WTC11 (cell line): ENCODE measurements at regions not wholly inside any gene's neighbourhood (a gene's known extent, or its start where the extent isn't known, plus 50 kb on each side); places are given as distances from the start of the nearest gene placed in this dataset.

Source experiments
- ATAC-seq: fragments of 200-7000 bp; cut with Tn5 transposase; 2 replicates; pipeline ENCODE4 v1.10.0; 2021; ENCODE audit warnings: mild to moderate bottlenecking, moderate library complexity
- CTCF ChIA-PET: fragments of 300-600 bp; sonication (Branson Sonifier 250); formaldehyde crosslinking; loops from one replicate; lab custom pipeline; 2021; ENCODE audit warnings: antibody characterized with exemption; lab: Charles Lee
- POLR2A ChIA-PET: fragments of 350-600 bp; sonication (Branson Sonifier 250); formaldehyde crosslinking; loops from one replicate; lab custom pipeline; 2021; ENCODE audit warnings: antibody characterized with exemption; lab: Charles Lee
- DNase-seq: peaks from one replicate; pipeline ENCODE4 v3.0.0; 2021; ENCODE audit warnings: low spot score
- H3K27ac Mint-ChIP-seq: 2 replicates; pipeline ENCODE4 v1.8.0; 2021; ENCODE audit warnings: mixed read lengths
- H3K27me3 Mint-ChIP-seq: 2 replicates; pipeline ENCODE4 v1.8.0; 2021; ENCODE audit warnings: low read depth, mild to moderate bottlenecking, moderate library complexity, mixed read lengths
- H3K36me3 Mint-ChIP-seq: 2 replicates; pipeline ENCODE4 v1.8.0; 2021; ENCODE audit warnings: mixed read lengths
- H3K4me1 Mint-ChIP-seq: 2 replicates; pipeline ENCODE4 v1.8.0; 2022; ENCODE audit warnings: mixed read lengths
- H3K4me3 Mint-ChIP-seq: 2 replicates; pipeline ENCODE4 v1.8.0; 2021; ENCODE audit warnings: mild to moderate bottlenecking, moderate library complexity, mixed read lengths
- H3K9me3 Mint-ChIP-seq: 2 replicates; pipeline ENCODE4 v1.8.0; 2021; ENCODE audit warnings: mixed read lengths
- CREM ChIP-seq: sonication (generic); formaldehyde crosslinking; IDR thresholded peaks from 2 replicates; pipeline ENCODE4 v1.8.1; 2022; ENCODE audit warnings: mild to moderate bottlenecking, missing genetic modification reagents, moderate library complexity
- GRHL2 ChIP-seq: fragments of 250-450 bp; sonication (Bioruptor Pico); IDR thresholded peaks from 2 replicates; pipeline ENCODE4 v1.8.0; 2022; ENCODE audit warnings: mild to moderate bottlenecking, moderate library complexity; ENCODE audit not compliant: insufficient replicate concordance, severe bottlenecking
- IRF2 ChIP-seq: sonication (generic); formaldehyde crosslinking; IDR thresholded peaks from 2 replicates; pipeline ENCODE4 v1.8.0; 2022; ENCODE audit warnings: low read depth, missing genetic modification reagents, borderline replicate concordance
- KAT7 ChIP-seq: sonication (generic); formaldehyde crosslinking; IDR thresholded peaks from 2 replicates; pipeline ENCODE4 v1.8.1; 2023; ENCODE audit warnings: missing genetic modification reagents, mild to moderate bottlenecking, borderline replicate concordance
- MXD4 ChIP-seq: fragments of 250-450 bp; sonication (Bioruptor Pico); IDR thresholded peaks from 2 replicates; pipeline ENCODE4 v1.8.0; 2021; ENCODE audit warnings: mild to moderate bottlenecking, moderate library complexity, borderline replicate concordance
- PRRX2 ChIP-seq: fragments of 250-450 bp; sonication (Bioruptor Pico); IDR thresholded peaks from 2 replicates; pipeline ENCODE4 v1.8.0; 2021; ENCODE audit warnings: mild to moderate bottlenecking
- SMAD3 ChIP-seq: sonication (generic); formaldehyde crosslinking; IDR thresholded peaks from 2 replicates; pipeline ENCODE4 v1.8.0; 2022; ENCODE audit warnings: missing genetic modification reagents, mild to moderate bottlenecking, borderline replicate concordance
- TEAD1 ChIP-seq: sonication (generic); formaldehyde crosslinking; IDR thresholded peaks from 2 replicates; pipeline ENCODE4 v1.8.0; 2022; ENCODE audit warnings: mild to moderate bottlenecking, missing genetic modification reagents
- TP53 ChIP-seq: sonication (generic); formaldehyde crosslinking; IDR thresholded peaks from 2 replicates; pipeline ENCODE4 v1.8.1; 2023; ENCODE audit warnings: mild to moderate bottlenecking, missing genetic modification reagents
- ZBTB21 ChIP-seq: sonication (generic); formaldehyde crosslinking; IDR thresholded peaks from 2 replicates; pipeline ENCODE4 v1.8.1; 2023; ENCODE audit warnings: mild to moderate bottlenecking, missing genetic modification reagents, borderline replicate concordance
- ZNF219 ChIP-seq: sonication (generic); formaldehyde crosslinking; IDR thresholded peaks from 2 replicates; pipeline ENCODE4 v1.8.0; 2023; ENCODE audit warnings: missing genetic modification reagents, mild to moderate bottlenecking, borderline replicate concordance
- ZNF317 ChIP-seq: sonication (generic); formaldehyde crosslinking; IDR thresholded peaks from 2 replicates; pipeline ENCODE4 v1.8.1; 2023; ENCODE audit warnings: low read depth, mild to moderate bottlenecking, moderate library complexity, missing genetic modification reagents, borderline replicate concordance
- ZNF416 ChIP-seq: fragments of 250-450 bp; sonication (Bioruptor Pico); IDR thresholded peaks from 2 replicates; pipeline ENCODE4 v1.9.0; 2021; ENCODE audit warnings: mild to moderate bottlenecking, inconsistent platforms
- TF ChIP-seq, protein P1 (sequence below): sonication (generic); formaldehyde crosslinking; IDR thresholded peaks from 2 replicates; pipeline ENCODE4 v1.8.0; 2022; ENCODE audit warnings: mild to moderate bottlenecking, missing genetic modification reagents
- TF ChIP-seq, protein P2 (sequence below): fragments of 250-450 bp; sonication (Bioruptor Pico); IDR thresholded peaks from 2 replicates; pipeline ENCODE4 v1.9.0; 2021; ENCODE audit warnings: mild to moderate bottlenecking
- TF ChIP-seq, protein P3 (sequence below): sonication (generic); formaldehyde crosslinking; IDR thresholded peaks from 2 replicates; pipeline ENCODE4 v1.8.1; 2022; ENCODE audit warnings: low read depth, mild to moderate bottlenecking, moderate library complexity, missing genetic modification reagents, borderline replicate concordance
- TF ChIP-seq, protein P4 (sequence below): sonication (generic); formaldehyde crosslinking; IDR thresholded peaks from 2 replicates; pipeline ENCODE4 v1.8.0; 2023; ENCODE audit warnings: mild to moderate bottlenecking, missing genetic modification reagents
- TF ChIP-seq, protein P5 (sequence below): sonication (generic); formaldehyde crosslinking; IDR thresholded peaks from 2 replicates; pipeline ENCODE4 v1.8.0; 2023; ENCODE audit warnings: missing genetic modification reagents
- TF ChIP-seq, protein P6 (sequence below): sonication (generic); formaldehyde crosslinking; IDR thresholded peaks from 2 replicates; pipeline ENCODE4 v1.8.1; 2022; ENCODE audit warnings: mild to moderate bottlenecking, moderate library complexity, missing genetic modification reagents
- TF ChIP-seq, protein P7 (sequence below): sonication (generic); formaldehyde crosslinking; IDR thresholded peaks from 2 replicates; pipeline ENCODE4 v1.8.0; 2022; ENCODE audit warnings: mild to moderate bottlenecking, missing genetic modification reagents
- TF ChIP-seq, protein P8 (sequence below): sonication (generic); formaldehyde crosslinking; IDR thresholded peaks from 2 replicates; pipeline ENCODE4 v1.8.0; 2022; ENCODE audit warnings: missing genetic modification reagents

DNA sequence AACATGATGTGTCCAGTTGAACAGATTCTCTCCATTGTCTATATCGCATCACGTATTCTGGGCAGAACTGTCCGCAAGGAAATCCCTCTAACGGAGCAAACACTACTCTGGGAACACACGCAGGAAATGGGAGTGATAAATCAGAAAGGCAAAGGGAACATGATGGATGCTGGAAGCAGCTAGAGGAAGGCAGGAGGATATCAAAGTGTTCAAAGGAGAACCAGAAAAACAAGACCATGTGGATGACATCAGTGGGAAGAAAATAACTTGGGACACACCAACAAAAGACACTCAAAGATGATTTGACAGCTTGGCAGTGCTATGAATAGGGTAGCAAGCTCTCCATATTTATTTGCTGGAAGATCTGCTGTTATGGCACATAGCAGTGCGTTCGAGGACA is 142.9 kb downstream of the PLK2 start:
- TF ChIP-seq TP53 (CRISPR knock-in tag) (no peak), TEAD1 (no peak), IRF2 (no peak), CREM (CRISPR knock-in tag) (no peak), ZNF416 (no peak), KAT7 (CRISPR knock-in tag) (no peak), ZNF317 (CRISPR knock-in tag) (no peak)
- TF ChIP-seq, protein P1, sequence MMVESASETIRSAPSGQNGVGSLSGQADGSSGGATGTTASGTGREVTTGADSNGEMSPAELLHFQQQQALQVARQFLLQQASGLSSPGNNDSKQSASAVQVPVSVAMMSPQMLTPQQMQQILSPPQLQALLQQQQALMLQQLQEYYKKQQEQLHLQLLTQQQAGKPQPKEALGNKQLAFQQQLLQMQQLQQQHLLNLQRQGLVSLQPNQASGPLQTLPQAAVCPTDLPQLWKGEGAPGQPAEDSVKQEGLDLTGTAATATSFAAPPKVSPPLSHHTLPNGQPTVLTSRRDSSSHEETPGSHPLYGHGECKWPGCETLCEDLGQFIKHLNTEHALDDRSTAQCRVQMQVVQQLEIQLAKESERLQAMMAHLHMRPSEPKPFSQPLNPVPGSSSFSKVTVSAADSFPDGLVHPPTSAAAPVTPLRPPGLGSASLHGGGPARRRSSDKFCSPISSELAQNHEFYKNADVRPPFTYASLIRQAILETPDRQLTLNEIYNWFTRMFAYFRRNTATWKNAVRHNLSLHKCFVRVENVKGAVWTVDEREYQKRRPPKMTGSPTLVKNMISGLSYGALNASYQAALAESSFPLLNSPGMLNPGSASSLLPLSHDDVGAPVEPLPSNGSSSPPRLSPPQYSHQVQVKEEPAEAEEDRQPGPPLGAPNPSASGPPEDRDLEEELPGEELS (CRISPR knock-in tag), result no peak
- TF ChIP-seq, protein P2, sequence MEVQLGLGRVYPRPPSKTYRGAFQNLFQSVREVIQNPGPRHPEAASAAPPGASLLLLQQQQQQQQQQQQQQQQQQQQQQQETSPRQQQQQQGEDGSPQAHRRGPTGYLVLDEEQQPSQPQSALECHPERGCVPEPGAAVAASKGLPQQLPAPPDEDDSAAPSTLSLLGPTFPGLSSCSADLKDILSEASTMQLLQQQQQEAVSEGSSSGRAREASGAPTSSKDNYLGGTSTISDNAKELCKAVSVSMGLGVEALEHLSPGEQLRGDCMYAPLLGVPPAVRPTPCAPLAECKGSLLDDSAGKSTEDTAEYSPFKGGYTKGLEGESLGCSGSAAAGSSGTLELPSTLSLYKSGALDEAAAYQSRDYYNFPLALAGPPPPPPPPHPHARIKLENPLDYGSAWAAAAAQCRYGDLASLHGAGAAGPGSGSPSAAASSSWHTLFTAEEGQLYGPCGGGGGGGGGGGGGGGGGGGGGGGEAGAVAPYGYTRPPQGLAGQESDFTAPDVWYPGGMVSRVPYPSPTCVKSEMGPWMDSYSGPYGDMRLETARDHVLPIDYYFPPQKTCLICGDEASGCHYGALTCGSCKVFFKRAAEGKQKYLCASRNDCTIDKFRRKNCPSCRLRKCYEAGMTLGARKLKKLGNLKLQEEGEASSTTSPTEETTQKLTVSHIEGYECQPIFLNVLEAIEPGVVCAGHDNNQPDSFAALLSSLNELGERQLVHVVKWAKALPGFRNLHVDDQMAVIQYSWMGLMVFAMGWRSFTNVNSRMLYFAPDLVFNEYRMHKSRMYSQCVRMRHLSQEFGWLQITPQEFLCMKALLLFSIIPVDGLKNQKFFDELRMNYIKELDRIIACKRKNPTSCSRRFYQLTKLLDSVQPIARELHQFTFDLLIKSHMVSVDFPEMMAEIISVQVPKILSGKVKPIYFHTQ (CRISPR knock-in tag), result no peak
- TF ChIP-seq, protein P3, sequence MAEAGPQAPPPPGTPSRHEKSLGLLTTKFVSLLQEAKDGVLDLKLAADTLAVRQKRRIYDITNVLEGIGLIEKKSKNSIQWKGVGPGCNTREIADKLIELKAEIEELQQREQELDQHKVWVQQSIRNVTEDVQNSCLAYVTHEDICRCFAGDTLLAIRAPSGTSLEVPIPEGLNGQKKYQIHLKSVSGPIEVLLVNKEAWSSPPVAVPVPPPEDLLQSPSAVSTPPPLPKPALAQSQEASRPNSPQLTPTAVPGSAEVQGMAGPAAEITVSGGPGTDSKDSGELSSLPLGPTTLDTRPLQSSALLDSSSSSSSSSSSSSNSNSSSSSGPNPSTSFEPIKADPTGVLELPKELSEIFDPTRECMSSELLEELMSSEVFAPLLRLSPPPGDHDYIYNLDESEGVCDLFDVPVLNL (CRISPR knock-in tag), result no peak
- TF ChIP-seq, protein P4, sequence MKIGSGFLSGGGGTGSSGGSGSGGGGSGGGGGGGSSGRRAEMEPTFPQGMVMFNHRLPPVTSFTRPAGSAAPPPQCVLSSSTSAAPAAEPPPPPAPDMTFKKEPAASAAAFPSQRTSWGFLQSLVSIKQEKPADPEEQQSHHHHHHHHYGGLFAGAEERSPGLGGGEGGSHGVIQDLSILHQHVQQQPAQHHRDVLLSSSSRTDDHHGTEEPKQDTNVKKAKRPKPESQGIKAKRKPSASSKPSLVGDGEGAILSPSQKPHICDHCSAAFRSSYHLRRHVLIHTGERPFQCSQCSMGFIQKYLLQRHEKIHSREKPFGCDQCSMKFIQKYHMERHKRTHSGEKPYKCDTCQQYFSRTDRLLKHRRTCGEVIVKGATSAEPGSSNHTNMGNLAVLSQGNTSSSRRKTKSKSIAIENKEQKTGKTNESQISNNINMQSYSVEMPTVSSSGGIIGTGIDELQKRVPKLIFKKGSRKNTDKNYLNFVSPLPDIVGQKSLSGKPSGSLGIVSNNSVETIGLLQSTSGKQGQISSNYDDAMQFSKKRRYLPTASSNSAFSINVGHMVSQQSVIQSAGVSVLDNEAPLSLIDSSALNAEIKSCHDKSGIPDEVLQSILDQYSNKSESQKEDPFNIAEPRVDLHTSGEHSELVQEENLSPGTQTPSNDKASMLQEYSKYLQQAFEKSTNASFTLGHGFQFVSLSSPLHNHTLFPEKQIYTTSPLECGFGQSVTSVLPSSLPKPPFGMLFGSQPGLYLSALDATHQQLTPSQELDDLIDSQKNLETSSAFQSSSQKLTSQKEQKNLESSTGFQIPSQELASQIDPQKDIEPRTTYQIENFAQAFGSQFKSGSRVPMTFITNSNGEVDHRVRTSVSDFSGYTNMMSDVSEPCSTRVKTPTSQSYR (CRISPR knock-in tag), result no peak
- TF ChIP-seq, protein P5, sequence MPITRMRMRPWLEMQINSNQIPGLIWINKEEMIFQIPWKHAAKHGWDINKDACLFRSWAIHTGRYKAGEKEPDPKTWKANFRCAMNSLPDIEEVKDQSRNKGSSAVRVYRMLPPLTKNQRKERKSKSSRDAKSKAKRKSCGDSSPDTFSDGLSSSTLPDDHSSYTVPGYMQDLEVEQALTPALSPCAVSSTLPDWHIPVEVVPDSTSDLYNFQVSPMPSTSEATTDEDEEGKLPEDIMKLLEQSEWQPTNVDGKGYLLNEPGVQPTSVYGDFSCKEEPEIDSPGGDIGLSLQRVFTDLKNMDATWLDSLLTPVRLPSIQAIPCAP (CRISPR knock-in tag), result no peak
- TF ChIP-seq, protein P6, sequence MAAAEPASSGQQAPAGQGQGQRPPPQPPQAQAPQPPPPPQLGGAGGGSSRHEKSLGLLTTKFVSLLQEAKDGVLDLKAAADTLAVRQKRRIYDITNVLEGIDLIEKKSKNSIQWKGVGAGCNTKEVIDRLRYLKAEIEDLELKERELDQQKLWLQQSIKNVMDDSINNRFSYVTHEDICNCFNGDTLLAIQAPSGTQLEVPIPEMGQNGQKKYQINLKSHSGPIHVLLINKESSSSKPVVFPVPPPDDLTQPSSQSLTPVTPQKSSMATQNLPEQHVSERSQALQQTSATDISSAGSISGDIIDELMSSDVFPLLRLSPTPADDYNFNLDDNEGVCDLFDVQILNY (CRISPR knock-in tag), result no peak
- Mint-ChIP-seq H3K4me1 (peaks cover 8% of the 10 kb centered on the region), H3K36me3 (no peaks in the 10 kb centered on the region), H3K9me3 (no peaks in the 10 kb centered on the region), H3K27ac (no peak overlapping the region), H3K27me3 (no peaks in the 10 kb centered on the region), H3K4me3 (no peak overlapping the region)
- ChIA-PET POLR2A (no interaction called here), CTCF (no interaction called here)
- ATAC-seq (no peak), DNase-seq (no peak)

DNA sequence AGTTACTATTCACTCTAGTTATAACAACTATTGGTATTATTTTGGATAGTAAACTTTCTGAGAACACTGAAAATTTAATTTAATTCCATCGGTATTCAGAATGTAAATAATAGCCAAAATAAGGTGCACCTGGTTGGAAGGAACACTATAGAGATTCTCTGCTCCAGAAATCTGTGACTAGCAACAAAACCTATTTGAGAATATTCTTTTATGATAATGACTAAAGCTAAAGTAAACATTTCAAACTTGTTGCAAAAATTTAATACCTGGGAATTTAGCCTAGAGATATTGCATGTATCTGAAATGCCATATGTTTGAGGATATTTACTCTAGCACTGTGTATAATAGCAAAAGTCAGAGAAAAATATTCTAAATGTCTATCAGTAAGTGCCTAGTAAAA is 144.1 kb downstream of the PLK2 start:
- Mint-ChIP-seq H3K36me3 (no peaks in the 10 kb centered on the region), H3K9me3 (no peaks in the 10 kb centered on the region), H3K4me1 (no peaks in the 10 kb centered on the region), H3K27me3 (no peaks in the 10 kb centered on the region), H3K4me3 (no peak overlapping the region), H3K27ac (no peak overlapping the region)
- ATAC-seq (no peak), DNase-seq (no peak)
- ChIA-PET POLR2A (no interaction called here), CTCF (no interaction called here)
- TF ChIP-seq ZNF219 (CRISPR knock-in tag), result no peak
- TF ChIP-seq, protein P7, sequence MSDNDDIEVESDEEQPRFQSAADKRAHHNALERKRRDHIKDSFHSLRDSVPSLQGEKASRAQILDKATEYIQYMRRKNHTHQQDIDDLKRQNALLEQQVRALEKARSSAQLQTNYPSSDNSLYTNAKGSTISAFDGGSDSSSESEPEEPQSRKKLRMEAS, result no peak
- TF ChIP-seq, protein P8, sequence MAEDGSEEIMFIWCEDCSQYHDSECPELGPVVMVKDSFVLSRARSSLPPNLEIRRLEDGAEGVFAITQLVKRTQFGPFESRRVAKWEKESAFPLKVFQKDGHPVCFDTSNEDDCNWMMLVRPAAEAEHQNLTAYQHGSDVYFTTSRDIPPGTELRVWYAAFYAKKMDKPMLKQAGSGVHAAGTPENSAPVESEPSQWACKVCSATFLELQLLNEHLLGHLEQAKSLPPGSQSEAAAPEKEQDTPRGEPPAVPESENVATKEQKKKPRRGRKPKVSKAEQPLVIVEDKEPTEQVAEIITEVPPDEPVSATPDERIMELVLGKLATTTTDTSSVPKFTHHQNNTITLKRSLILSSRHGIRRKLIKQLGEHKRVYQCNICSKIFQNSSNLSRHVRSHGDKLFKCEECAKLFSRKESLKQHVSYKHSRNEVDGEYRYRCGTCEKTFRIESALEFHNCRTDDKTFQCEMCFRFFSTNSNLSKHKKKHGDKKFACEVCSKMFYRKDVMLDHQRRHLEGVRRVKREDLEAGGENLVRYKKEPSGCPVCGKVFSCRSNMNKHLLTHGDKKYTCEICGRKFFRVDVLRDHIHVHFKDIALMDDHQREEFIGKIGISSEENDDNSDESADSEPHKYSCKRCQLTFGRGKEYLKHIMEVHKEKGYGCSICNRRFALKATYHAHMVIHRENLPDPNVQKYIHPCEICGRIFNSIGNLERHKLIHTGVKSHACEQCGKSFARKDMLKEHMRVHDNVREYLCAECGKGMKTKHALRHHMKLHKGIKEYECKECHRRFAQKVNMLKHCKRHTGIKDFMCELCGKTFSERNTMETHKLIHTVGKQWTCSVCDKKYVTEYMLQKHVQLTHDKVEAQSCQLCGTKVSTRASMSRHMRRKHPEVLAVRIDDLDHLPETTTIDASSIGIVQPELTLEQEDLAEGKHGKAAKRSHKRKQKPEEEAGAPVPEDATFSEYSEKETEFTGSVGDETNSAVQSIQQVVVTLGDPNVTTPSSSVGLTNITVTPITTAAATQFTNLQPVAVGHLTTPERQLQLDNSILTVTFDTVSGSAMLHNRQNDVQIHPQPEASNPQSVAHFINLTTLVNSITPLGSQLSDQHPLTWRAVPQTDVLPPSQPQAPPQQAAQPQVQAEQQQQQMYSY (CRISPR knock-in tag), result no peak
- no peak for TF ChIP-seq PRRX2 (CRISPR knock-in tag)
- TF ChIP-seq ZBTB21 (CRISPR knock-in tag), result no peak
- no peak for TF ChIP-seq MXD4
- TF ChIP-seq CREM (CRISPR knock-in tag), result no peak
- no peak for TF ChIP-seq SMAD3 (CRISPR knock-in tag)
- TF ChIP-seq GRHL2 (CRISPR knock-in tag), result no peak
